ENCODE measurements at regions not wholly inside any gene's neighbourhood (a gene's known extent, or its start where the extent isn't known, plus 50 kb on each side); places are given as distances from the start of the nearest gene placed in this dataset.

- no peak for DNase-seq (ENCODE audit: extremely low read depth, low read depth)
- no peak overlapping the region for H3K4me3 ChIP-seq (replicated peaks; ENCODE audit: low read depth, low read length)
- TF ChIP-seq CTCF (IDR thresholded peaks at IDR 0.05; ENCODE audit: low read depth, low read length, missing control alignments), result no peak
Measured at GRCh38 chr2:147260241-147260640, 584.6 kb upstream of the ACVR2A start.

- no peak overlapping the region for H3K4me3 ChIP-seq (replicated peaks; ENCODE audit: low read depth, low read length)
- no peak for DNase-seq (ENCODE audit: extremely low read depth, low read depth)
- no peak for TF ChIP-seq CTCF (IDR thresholded peaks at IDR 0.05; ENCODE audit: low read depth, low read length, missing control alignments)
Measured at GRCh38 chr2:147255812-147256211, 589.0 kb upstream of the ACVR2A start.

- no peak for DNase-seq (ENCODE audit: extremely low read depth, low read depth)
- no peak for TF ChIP-seq CTCF (IDR thresholded peaks at IDR 0.05; ENCODE audit: low read depth, low read length, missing control alignments)
- H3K4me3 ChIP-seq (replicated peaks; ENCODE audit: low read depth, low read length), result no peak overlapping the region
Measured at GRCh38 chr2:147250652-147251356, 594.0 kb upstream of the ACVR2A start.

- no peak for TF ChIP-seq CTCF (IDR thresholded peaks at IDR 0.05; ENCODE audit: low read depth, low read length, missing control alignments)
- H3K4me3 ChIP-seq (replicated peaks; ENCODE audit: low read depth, low read length), result no peak overlapping the region
- DNase-seq (ENCODE audit: extremely low read depth, low read depth), result no peak
Measured at GRCh38 chr2:147247749-147248148, 597.1 kb upstream of the ACVR2A start.

GRCh38 chr2:147242445-147242844 lies 602.4 kb upstream of the ACVR2A start:
- no peak for TF ChIP-seq CTCF (IDR thresholded peaks at IDR 0.05; ENCODE audit: low read depth, low read length, missing control alignments)
- no peak for DNase-seq (ENCODE audit: extremely low read depth, low read depth)
- no peak overlapping the region for H3K4me3 ChIP-seq (replicated peaks; ENCODE audit: low read depth, low read length)

GRCh38 chr2:147236601-147237000 lies 608.2 kb upstream of the ACVR2A start:
- no peak overlapping the region for H3K4me3 ChIP-seq (replicated peaks; ENCODE audit: low read depth, low read length)
- no peak for TF ChIP-seq CTCF (IDR thresholded peaks at IDR 0.05; ENCODE audit: low read depth, low read length, missing control alignments)
- DNase-seq (ENCODE audit: extremely low read depth, low read depth), result no peak

- H3K4me3 ChIP-seq (replicated peaks; ENCODE audit: low read depth, low read length), result no peak overlapping the region
- DNase-seq (ENCODE audit: extremely low read depth, low read depth), result no peak
- no peak for TF ChIP-seq CTCF (IDR thresholded peaks at IDR 0.05; ENCODE audit: low read depth, low read length, missing control alignments)
Measured at GRCh38 chr2:147232225-147232669, 612.6 kb upstream of the ACVR2A start.

Data from HFF-Myc (cell line).